Endothelial cell of umbilical vein (primary cell): ENCODE measurements at regions not wholly inside any gene's neighbourhood (a gene's known extent, or its start where the extent isn't known, plus 50 kb on each side); places are given as distances from the start of the nearest gene placed in this dataset.

Experiments
- EZH2 ChIP-seq: IDR thresholded peaks from 2 replicates; pipeline ENCODE4 v1.6.1; 2012; ENCODE audit warnings: borderline replicate concordance, low read depth, mild to moderate bottlenecking, moderate library complexity, low read length, inconsistent platforms; ENCODE audit not compliant: severe bottlenecking
- JUN ChIP-seq: IDR thresholded peaks from 2 replicates; pipeline ENCODE4 v1.6.1; 2011; ENCODE audit warnings: borderline replicate concordance, low read depth; ENCODE audit not compliant: insufficient read length, insufficient read depth
- POLR2A ChIP-seq: IDR thresholded peaks from 2 replicates; pipeline ENCODE4 v1.6.1; 2012; ENCODE audit warnings: low read depth, mild to moderate bottlenecking, control low read depth, low read length

GRCh38 chr6:33955566-33955965 is 151.8 kb upstream of the MLN start:
- TF ChIP-seq POLR2A (no peak), EZH2 (no peak), JUN (no peak)
